OCI-LY1 (cell line): ENCODE measurements at regions not wholly inside any gene's neighbourhood (a gene's known extent, or its start where the extent isn't known, plus 50 kb on each side); places are given as distances from the start of the nearest gene placed in this dataset.

Source experiments
- EZH2 ChIP-seq: fragments of 200-600 bp; sonication (generic), shearing (Covaris generic); IDR thresholded peaks from 2 replicates; pipeline ENCODE4 v1.8.0; 2017; ENCODE audit warnings: borderline replicate concordance, mixed run types, mild to moderate bottlenecking, antibody characterized with exemption, low read length, moderate library complexity, mixed read lengths
- TF ChIP-seq, protein P1 (sequence below): fragments of 200-600 bp; sonication (generic), shearing (Covaris generic); IDR thresholded peaks from 2 replicates; pipeline ENCODE4 v1.5.1; 2017; ENCODE audit warnings: mild to moderate bottlenecking, antibody characterized with exemption, low read length, moderate library complexity, mixed read lengths

DNA sequence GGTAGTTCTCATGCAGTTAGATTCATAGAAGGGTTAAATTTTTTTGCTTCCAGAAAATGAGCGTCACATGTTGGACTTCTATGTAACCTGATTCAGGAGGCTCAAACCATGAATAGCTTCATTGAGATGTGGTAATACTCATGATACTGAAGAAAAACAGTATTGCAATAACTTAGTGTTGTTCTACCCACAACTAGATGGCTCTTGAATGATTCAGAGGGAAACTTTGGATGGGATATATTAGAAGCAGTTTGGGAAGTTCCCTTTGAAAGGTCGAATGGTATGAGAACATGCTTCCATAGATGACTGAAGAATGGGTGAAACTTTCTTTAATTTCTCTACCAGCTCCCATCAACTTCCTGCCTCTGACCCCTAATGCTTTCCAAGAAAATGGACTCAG, 211.7 kb upstream of the PTGFR start:
- TF ChIP-seq, protein P1, sequence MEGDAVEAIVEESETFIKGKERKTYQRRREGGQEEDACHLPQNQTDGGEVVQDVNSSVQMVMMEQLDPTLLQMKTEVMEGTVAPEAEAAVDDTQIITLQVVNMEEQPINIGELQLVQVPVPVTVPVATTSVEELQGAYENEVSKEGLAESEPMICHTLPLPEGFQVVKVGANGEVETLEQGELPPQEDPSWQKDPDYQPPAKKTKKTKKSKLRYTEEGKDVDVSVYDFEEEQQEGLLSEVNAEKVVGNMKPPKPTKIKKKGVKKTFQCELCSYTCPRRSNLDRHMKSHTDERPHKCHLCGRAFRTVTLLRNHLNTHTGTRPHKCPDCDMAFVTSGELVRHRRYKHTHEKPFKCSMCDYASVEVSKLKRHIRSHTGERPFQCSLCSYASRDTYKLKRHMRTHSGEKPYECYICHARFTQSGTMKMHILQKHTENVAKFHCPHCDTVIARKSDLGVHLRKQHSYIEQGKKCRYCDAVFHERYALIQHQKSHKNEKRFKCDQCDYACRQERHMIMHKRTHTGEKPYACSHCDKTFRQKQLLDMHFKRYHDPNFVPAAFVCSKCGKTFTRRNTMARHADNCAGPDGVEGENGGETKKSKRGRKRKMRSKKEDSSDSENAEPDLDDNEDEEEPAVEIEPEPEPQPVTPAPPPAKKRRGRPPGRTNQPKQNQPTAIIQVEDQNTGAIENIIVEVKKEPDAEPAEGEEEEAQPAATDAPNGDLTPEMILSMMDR = no peak
- TF ChIP-seq EZH2 = no peak
